ENCODE measurements at regions not wholly inside any gene's neighbourhood (a gene's known extent, or its start where the extent isn't known, plus 50 kb on each side); places are given as distances from the start of the nearest gene placed in this dataset.

- Histone ChIP-seq H3K4me1 (no peaks in the 10 kb centered on the region), H3K9me3 (ENCODE audit: control insufficient read depth, low read length) (no peaks in the 10 kb centered on the region), H3K9ac (no peak overlapping the region), H3K4me3 (ENCODE audit: low read depth, low read length) (no peak overlapping the region), H3K27ac (no peak overlapping the region), H3K4me2 (ENCODE audit: low read length) (no peak overlapping the region), H3K27me3 (ENCODE audit: control insufficient read depth, insufficient read depth, low read length) (no peaks in the 10 kb centered on the region), H2AFZ (no peak overlapping the region), H3K79me2 (no peaks in the 10 kb centered on the region), H3K36me3 (ENCODE audit: control insufficient read depth, insufficient read depth, low read length) (no peaks in the 10 kb centered on the region)
- no peak for TF ChIP-seq CTCF (IDR thresholded peaks at IDR 0.05)
Measured at GRCh38 chr1:18032172-18032859, 75.3 kb upstream of the IGSF21 start.

- Histone ChIP-seq H3K4me2 (ENCODE audit: low read length) (no peak overlapping the region), H3K27ac (no peak overlapping the region), H3K27me3 (ENCODE audit: control insufficient read depth, insufficient read depth, low read length) (no peaks in the 10 kb centered on the region), H2AFZ (no peak overlapping the region), H3K9ac (no peak overlapping the region), H3K4me1 (no peaks in the 10 kb centered on the region), H3K9me3 (ENCODE audit: control insufficient read depth, low read length) (no peaks in the 10 kb centered on the region), H3K4me3 (ENCODE audit: low read depth, low read length) (no peak overlapping the region), H3K36me3 (ENCODE audit: control insufficient read depth, insufficient read depth, low read length) (no peaks in the 10 kb centered on the region), H3K79me2 (no peaks in the 10 kb centered on the region)
- no peak for TF ChIP-seq CTCF (IDR thresholded peaks at IDR 0.05)
Measured at GRCh38 chr1:18035145-18035544, 72.5 kb upstream of the IGSF21 start.

- Histone ChIP-seq H3K79me2 (no peaks in the 10 kb centered on the region), H3K9me3 (ENCODE audit: control insufficient read depth, low read length) (no peaks in the 10 kb centered on the region), H3K4me2 (ENCODE audit: low read length) (no peak overlapping the region), H3K9ac (no peak overlapping the region), H3K36me3 (ENCODE audit: control insufficient read depth, insufficient read depth, low read length) (no peaks in the 10 kb centered on the region), H3K4me1 (no peaks in the 10 kb centered on the region), H3K27ac (no peak overlapping the region), H3K4me3 (ENCODE audit: low read depth, low read length) (no peak overlapping the region), H2AFZ (no peak overlapping the region), H3K27me3 (ENCODE audit: control insufficient read depth, insufficient read depth, low read length) (no peaks in the 10 kb centered on the region)
- TF ChIP-seq CTCF (IDR thresholded peaks at IDR 0.05), result no peak
Measured at GRCh38 chr1:18037651-18038050, 69.9 kb upstream of the IGSF21 start.

- Histone ChIP-seq H3K4me3 (ENCODE audit: low read depth, low read length) (no peak overlapping the region), H3K36me3 (ENCODE audit: control insufficient read depth, insufficient read depth, low read length) (no peaks in the 10 kb centered on the region), H2AFZ (no peak overlapping the region), H3K9ac (no peak overlapping the region), H3K79me2 (no peaks in the 10 kb centered on the region), H3K27me3 (ENCODE audit: control insufficient read depth, insufficient read depth, low read length) (no peaks in the 10 kb centered on the region), H3K4me2 (ENCODE audit: low read length) (no peak overlapping the region), H3K4me1 (no peaks in the 10 kb centered on the region), H3K9me3 (ENCODE audit: control insufficient read depth, low read length) (no peaks in the 10 kb centered on the region), H3K27ac (no peak overlapping the region)
- TF ChIP-seq CTCF (IDR thresholded peaks at IDR 0.05), result no peak
Measured at GRCh38 chr1:18038051-18038450, 69.5 kb upstream of the IGSF21 start.

- no peak overlapping the region for H3K4me3 ChIP-seq (ENCODE audit: low read depth, low read length)
- H3K36me3 ChIP-seq (ENCODE audit: control insufficient read depth, insufficient read depth, low read length), result no peaks in the 10 kb centered on the region
- no peak overlapping the region for H3K9ac ChIP-seq
- H2AFZ ChIP-seq, result no peak overlapping the region
- H3K27me3 ChIP-seq (ENCODE audit: control insufficient read depth, insufficient read depth, low read length), result no peaks in the 10 kb centered on the region
- no peaks in the 10 kb centered on the region for H3K4me1 ChIP-seq
- no peak overlapping the region for H3K27ac ChIP-seq
- no peak for TF ChIP-seq CTCF (IDR thresholded peaks at IDR 0.05)
- no peaks in the 10 kb centered on the region for H3K9me3 ChIP-seq (ENCODE audit: control insufficient read depth, low read length)
- H3K4me2 ChIP-seq (ENCODE audit: low read length), result no peak overlapping the region
- H3K79me2 ChIP-seq, result no peaks in the 10 kb centered on the region
Measured at GRCh38 chr1:18039102-18039501, 68.5 kb upstream of the IGSF21 start.

Measured in parathyroid adenoma (tissue), 2 donors.